SK-N-MC (cell line): ENCODE measurements at regions not wholly inside any gene's neighbourhood (a gene's known extent, or its start where the extent isn't known, plus 50 kb on each side); places are given as distances from the start of the nearest gene placed in this dataset.

Source experiments
- EZH2 ChIP-seq: fragments of 200-600 bp; sonication (generic); IDR thresholded peaks from one replicate; pipeline ENCODE4 v1.6.1; 2017; ENCODE audit warnings: antibody characterized with exemption
- FOXP2 ChIP-seq: optimal IDR thresholded peaks from 2 replicates; pipeline ENCODE3; 2011; ENCODE audit warnings: mild to moderate bottlenecking, moderate library complexity; ENCODE audit not compliant: insufficient read depth; ENCODE audit errors: extremely low read length, control extremely low read depth
- POLR2AphosphoS5 ChIP-seq: IDR thresholded peaks from 2 replicates; pipeline ENCODE4 v1.6.1; 2012; ENCODE audit warnings: mild to moderate bottlenecking, low read depth, low read length, borderline replicate concordance

DNA sequence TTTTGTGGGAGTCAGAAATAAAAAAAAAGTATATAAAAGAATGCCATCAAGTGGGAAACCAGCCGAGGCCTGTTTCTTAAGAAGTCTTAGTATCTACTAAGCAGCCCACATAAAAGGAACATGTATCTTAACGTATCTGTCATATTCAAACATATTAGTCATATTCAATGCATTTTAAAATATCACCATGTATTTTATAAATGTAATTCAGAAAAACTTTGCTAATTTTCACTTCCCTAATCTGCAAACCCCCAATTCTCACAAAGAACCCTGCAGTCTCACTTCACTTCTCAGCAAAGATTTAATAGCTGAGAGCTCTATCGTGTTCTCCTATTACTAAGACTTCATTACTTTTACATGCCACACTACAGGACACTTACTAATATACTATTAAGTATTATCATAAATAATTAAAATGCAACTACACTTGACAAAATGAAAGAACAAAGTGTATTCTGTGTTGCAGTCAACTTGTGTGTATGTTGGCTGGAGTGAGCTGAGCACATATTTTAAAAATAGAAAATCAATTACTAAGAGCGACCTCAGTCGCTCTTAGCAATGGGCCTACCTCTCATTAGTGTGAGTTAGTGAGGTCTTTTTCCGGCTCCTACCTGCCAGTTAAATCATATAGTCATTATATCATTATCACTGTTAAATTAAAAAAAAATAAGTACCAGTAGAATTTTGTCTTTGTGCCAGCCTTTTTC is 484.3 kb downstream of the LMO4 start:
- TF ChIP-seq EZH2 (no peak), POLR2AphosphoS5 (no peak), FOXP2 (no peak)
